GM18870 (cell line): ENCODE measurements at regions not wholly inside any gene's neighbourhood (a gene's known extent, or its start where the extent isn't known, plus 50 kb on each side); places are given as distances from the start of the nearest gene placed in this dataset.
A peak's percentile ranks its signal among the peaks of the same experiment; 100 is the strongest.
"Not testable (repeated sequence)": the region's sequence is repeated elsewhere in the genome, so short reads cannot be mapped to it uniquely, and the experiment has no call there.

Source experiments
- ATAC-seq: cut with Tn5 transposase; IDR thresholded peaks from one replicate; pipeline ENCODE4 v1.9.1; 2021; ENCODE audit warnings: moderate library complexity; ENCODE audit not compliant: unreplicated experiment

GRCh38 chr11:86148345-86148747 is 79.5 kb upstream of the PICALM start:
- ATAC-seq: no peak

GRCh38 chr11:86147004-86147403 is 78.1 kb upstream of the PICALM start:
- no peak for ATAC-seq

GRCh38 chr11:86145439-86146156 is 76.7 kb upstream of the PICALM start:
- ATAC-seq: no peak

GRCh38 chr11:86144846-86145245 is 76.0 kb upstream of the PICALM start:
- ATAC-seq: peak; percentile 35

- ATAC-seq: not testable (repeated sequence)
These were observed 75.2 kb upstream of the PICALM start for GRCh38 chr11:86144087-86144486.

GRCh38 chr11:86143087-86144030 is 74.5 kb upstream of the PICALM start:
- ATAC-seq: no peak

GRCh38 chr11:86142170-86142569 is 73.3 kb upstream of the PICALM start:
- no peak for ATAC-seq

- ATAC-seq: no peak
These were observed 72.8 kb upstream of the PICALM start for GRCh38 chr11:86141727-86142126.

GRCh38 chr11:86140334-86140990 is 71.6 kb upstream of the PICALM start:
- ATAC-seq: no peak

- ATAC-seq: peak; percentile 84
These were observed 70.1 kb upstream of the PICALM start for GRCh38 chr11:86138958-86139357.

GRCh38 chr11:86136538-86136937 is 67.7 kb upstream of the PICALM start:
- ATAC-seq: no peak

- ATAC-seq: no peak
These were observed 66.4 kb upstream of the PICALM start for GRCh38 chr11:86135319-86135714.

GRCh38 chr11:86134580-86135318 is 65.9 kb upstream of the PICALM start:
- no peak for ATAC-seq

- no peak for ATAC-seq
These were observed 63.9 kb upstream of the PICALM start for GRCh38 chr11:86132667-86133249.

- ATAC-seq: no peak
These were observed 61.1 kb upstream of the PICALM start for GRCh38 chr11:86129740-86130540.

- no peak for ATAC-seq
These were observed 60.0 kb upstream of the PICALM start for GRCh38 chr11:86128914-86129313.

- no peak for ATAC-seq
These were observed 58.0 kb upstream of the PICALM start for GRCh38 chr11:86126862-86127261.

GRCh38 chr11:86124251-86125233 is 55.7 kb upstream of the PICALM start:
- ATAC-seq: peak; percentile 70
